Parathyroid adenoma (tissue), 2 donors: ENCODE measurements at regions not wholly inside any gene's neighbourhood (a gene's known extent, or its start where the extent isn't known, plus 50 kb on each side); places are given as distances from the start of the nearest gene placed in this dataset.

Experiments used
- H2AFZ ChIP-seq: fragments of 300-600 bp; sonication (generic); one replicate; pipeline ENCODE4 v1.7.0; 2017; ENCODE audit warnings: antibody characterized with exemption, mild to moderate bottlenecking
- H3K27ac ChIP-seq: fragments of 300-600 bp; sonication (generic); one replicate; pipeline ENCODE4 v1.7.0; 2017
- H3K27me3 ChIP-seq: fragments of 300-600 bp; sonication (generic); one replicate; pipeline ENCODE4 v1.7.0; 2017; ENCODE audit warnings: low read length; ENCODE audit not compliant: control insufficient read depth, insufficient read depth
- H3K36me3 ChIP-seq: fragments of 300-600 bp; sonication (generic); one replicate; pipeline ENCODE4 v1.7.0; 2017; ENCODE audit warnings: low read length; ENCODE audit not compliant: control insufficient read depth, insufficient read depth
- H3K4me1 ChIP-seq: fragments of 300-600 bp; sonication (generic); one replicate; pipeline ENCODE4 v1.7.0; 2017; ENCODE audit warnings: control low read depth
- H3K4me2 ChIP-seq: fragments of 300-600 bp; sonication (generic); one replicate; pipeline ENCODE4 v1.7.0; 2017; ENCODE audit warnings: low read length
- H3K4me3 ChIP-seq: fragments of 300-600 bp; sonication (generic); one replicate; pipeline ENCODE4 v1.7.0; 2017; ENCODE audit warnings: low read depth, low read length
- H3K79me2 ChIP-seq: fragments of 300-600 bp; sonication (generic); one replicate; pipeline ENCODE4 v1.7.0; 2017; ENCODE audit warnings: control low read depth
- H3K9ac ChIP-seq: fragments of 300-600 bp; sonication (generic); one replicate; pipeline ENCODE4 v1.7.0; 2017; ENCODE audit warnings: mild to moderate bottlenecking
- H3K9me3 ChIP-seq: fragments of 300-600 bp; sonication (generic); one replicate; pipeline ENCODE4 v1.7.0; 2017; ENCODE audit warnings: low read length; ENCODE audit not compliant: control insufficient read depth
- CTCF ChIP-seq: fragments of 300-600 bp; sonication (generic); IDR thresholded peaks from one replicate; pipeline ENCODE4 v1.7.0; 2017; ENCODE audit warnings: antibody characterized with exemption, mild to moderate bottlenecking
- donor health status: primary hyperparathyroidism.

GRCh38 chr11:128235426-128235825 lies 351.9 kb downstream of the ETS1 start:
- TF ChIP-seq CTCF: no peak
- Histone ChIP-seq H3K27ac (no peak overlapping the region), H3K79me2 (no peaks in the 10 kb centered on the region), H3K4me1 (peaks cover 2% of the 10 kb centered on the region), H3K4me2 (no peak overlapping the region), H3K4me3 (no peak overlapping the region), H3K36me3 (no peaks in the 10 kb centered on the region), H2AFZ (no peak overlapping the region), H3K9ac (no peak overlapping the region), H3K27me3 (no peaks in the 10 kb centered on the region), H3K9me3 (no peaks in the 10 kb centered on the region)

DNA sequence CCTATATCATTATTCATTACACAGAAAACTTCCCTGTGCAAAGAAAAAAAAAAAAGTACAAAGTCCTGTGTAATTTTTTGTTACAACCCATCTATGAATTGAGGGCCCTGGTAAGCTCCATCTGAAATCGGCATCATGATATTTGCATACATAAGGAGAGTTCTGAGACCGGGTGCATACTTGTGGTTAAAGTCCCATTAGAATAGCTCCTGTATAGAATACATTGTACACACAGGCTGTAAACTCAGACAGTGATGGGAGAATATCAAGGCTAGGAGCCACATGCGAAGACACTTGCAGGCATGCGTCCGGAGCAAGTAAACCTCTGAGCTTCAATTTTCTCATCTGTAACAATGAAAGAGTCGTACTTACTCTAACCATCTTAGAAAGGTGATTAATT lies 353.2 kb downstream of the ETS1 start:
- Histone ChIP-seq H3K4me2 (no peak overlapping the region), H3K27me3 (no peaks in the 10 kb centered on the region), H3K79me2 (no peaks in the 10 kb centered on the region), H3K4me1 (peaks cover 2% of the 10 kb centered on the region), H3K4me3 (no peak overlapping the region), H3K9me3 (no peaks in the 10 kb centered on the region), H3K27ac (no peak overlapping the region), H3K9ac (no peak overlapping the region), H2AFZ (no peak overlapping the region), H3K36me3 (no peaks in the 10 kb centered on the region)
- TF ChIP-seq CTCF: no peak

DNA sequence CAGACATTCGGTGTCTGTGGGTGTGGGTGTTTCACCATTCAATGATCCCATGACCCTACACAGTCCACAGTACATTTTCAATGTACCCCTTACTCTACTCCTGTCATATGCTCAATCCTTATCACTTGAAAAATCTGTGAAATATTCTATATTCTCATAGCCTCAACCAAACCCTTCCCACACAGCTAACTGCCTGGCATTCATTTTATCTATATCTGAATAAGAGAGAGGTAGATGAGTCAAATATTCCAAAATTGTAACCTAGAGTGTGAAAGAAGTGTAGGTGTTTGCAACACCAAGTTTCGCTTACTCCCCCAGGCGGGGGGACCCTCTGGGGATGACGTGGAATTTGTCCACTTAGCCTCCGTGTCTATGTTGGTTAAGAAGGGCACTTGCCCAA lies 354.8 kb downstream of the ETS1 start:
- Histone ChIP-seq H3K27me3 (no peaks in the 10 kb centered on the region), H3K79me2 (no peaks in the 10 kb centered on the region), H3K4me1 (peaks cover 2% of the 10 kb centered on the region), H3K36me3 (no peaks in the 10 kb centered on the region), H3K27ac (no peak overlapping the region), H2AFZ (no peak overlapping the region), H3K4me2 (no peak overlapping the region), H3K9me3 (no peaks in the 10 kb centered on the region), H3K4me3 (no peak overlapping the region), H3K9ac (no peak overlapping the region)
- TF ChIP-seq CTCF: no peak

DNA sequence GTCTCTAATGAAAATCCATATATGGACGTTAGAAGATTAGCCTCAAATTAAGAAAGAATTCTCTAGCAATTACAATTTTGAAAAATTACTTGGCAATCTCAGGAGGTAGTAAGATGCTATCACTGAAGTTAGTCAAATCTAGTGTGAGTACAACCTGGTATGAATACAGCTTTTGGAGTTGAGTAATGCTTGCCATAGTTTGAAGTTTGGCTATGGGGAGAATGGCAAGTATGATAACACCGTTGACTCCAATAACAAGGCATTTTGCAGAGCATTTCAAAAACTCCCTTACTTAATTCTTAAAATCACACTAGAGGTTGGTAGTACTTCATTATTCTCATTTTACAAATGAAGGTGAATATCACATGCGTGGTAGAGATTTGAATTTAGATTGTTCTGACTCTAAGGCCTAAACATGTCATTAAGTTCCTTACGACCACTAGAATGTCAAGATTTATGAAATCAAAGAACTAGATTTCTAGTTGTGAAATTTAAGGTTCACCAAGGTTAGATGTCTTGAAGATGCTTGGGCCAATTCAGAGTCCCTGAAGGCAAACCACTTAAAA lies 355.4 kb downstream of the ETS1 start:
- Histone ChIP-seq H3K36me3 (no peaks in the 10 kb centered on the region), H3K4me3 (no peak overlapping the region), H2AFZ (no peak overlapping the region), H3K9ac (no peak overlapping the region), H3K27ac (no peak overlapping the region), H3K4me2 (no peak overlapping the region), H3K27me3 (no peaks in the 10 kb centered on the region), H3K79me2 (no peaks in the 10 kb centered on the region), H3K4me1 (peaks cover 2% of the 10 kb centered on the region), H3K9me3 (no peaks in the 10 kb centered on the region)
- no peak for TF ChIP-seq CTCF

DNA sequence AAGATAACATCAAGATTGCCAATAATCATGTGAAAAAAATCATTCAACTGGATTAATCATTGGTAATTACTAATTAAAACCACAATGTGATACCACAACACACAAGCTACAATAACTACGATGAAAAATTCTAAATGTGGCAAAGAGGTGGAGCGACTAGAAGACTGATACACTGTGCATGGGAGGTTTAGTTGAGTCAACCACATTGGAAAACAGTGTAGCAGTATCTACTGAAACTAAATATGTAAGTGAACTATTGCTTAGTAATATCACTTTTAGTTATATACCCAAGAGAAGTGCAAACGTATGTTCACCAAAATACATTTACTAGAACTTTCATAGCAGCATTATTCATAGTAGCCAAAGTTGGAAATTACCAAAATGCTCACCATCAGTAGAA lies 359.9 kb downstream of the ETS1 start:
- Histone ChIP-seq H3K4me2 (no peak overlapping the region), H3K9ac (no peak overlapping the region), H3K27ac (no peak overlapping the region), H3K4me3 (no peak overlapping the region), H3K4me1 (no peaks in the 10 kb centered on the region), H3K36me3 (no peaks in the 10 kb centered on the region), H3K79me2 (no peaks in the 10 kb centered on the region), H3K9me3 (no peaks in the 10 kb centered on the region), H2AFZ (no peak overlapping the region), H3K27me3 (no peaks in the 10 kb centered on the region)
- no peak for TF ChIP-seq CTCF
